AG04450 (cell line): ENCODE measurements at regions not wholly inside any gene's neighbourhood (a gene's known extent, or its start where the extent isn't known, plus 50 kb on each side); places are given as distances from the start of the nearest gene placed in this dataset.
"Not testable (repeated sequence)": the region's sequence is repeated elsewhere in the genome, so short reads cannot be mapped to it uniquely, and the experiment has no call there.

Source experiments
- CTCF ChIA-PET: fragments of 300-600, 350-600 bp; formaldehyde crosslinking; extraction: SDS; loops from one replicate; lab custom pipeline; 2022; ENCODE audit warnings: antibody characterized with exemption, inconsistent platforms; lab: Charles Lee
- POLR2A ChIA-PET: fragments of 350-600 bp; formaldehyde crosslinking; extraction: SDS; loops from one replicate; lab custom pipeline; 2021; ENCODE audit warnings: antibody characterized with exemption, inconsistent platforms; lab: Yijun Ruan, JAX
- DNase-seq: peaks from one replicate; pipeline ENCODE4 v3.0.0-alpha.2; 2011; ENCODE audit warnings: low read depth, low spot score
- H3K27ac ChIP-seq: one replicate; pipeline ENCODE4 v1.5.1; 2012; ENCODE audit warnings: low read depth, low read length, control low read depth
- H3K27me3 ChIP-seq: one replicate; pipeline ENCODE4 v1.6.0; 2012; ENCODE audit warnings: low read length; ENCODE audit not compliant: control insufficient read depth, insufficient read depth
- H3K4me3 ChIP-seq: 2 replicates; pipeline ENCODE4 v1.5.1; 2011; ENCODE audit warnings: mild to moderate bottlenecking, low read depth, low read length, control low read depth
- H3K9me3 ChIP-seq: 2 replicates; pipeline ENCODE4 v1.5.1; 2012; ENCODE audit warnings: low read length; ENCODE audit not compliant: control insufficient read depth, insufficient read depth
- TF ChIP-seq, protein P1 (sequence below): IDR thresholded peaks from 2 replicates; pipeline ENCODE4 v1.5.1; 2011; ENCODE audit warnings: low read depth, low read length, control low read depth, inconsistent platforms

DNA sequence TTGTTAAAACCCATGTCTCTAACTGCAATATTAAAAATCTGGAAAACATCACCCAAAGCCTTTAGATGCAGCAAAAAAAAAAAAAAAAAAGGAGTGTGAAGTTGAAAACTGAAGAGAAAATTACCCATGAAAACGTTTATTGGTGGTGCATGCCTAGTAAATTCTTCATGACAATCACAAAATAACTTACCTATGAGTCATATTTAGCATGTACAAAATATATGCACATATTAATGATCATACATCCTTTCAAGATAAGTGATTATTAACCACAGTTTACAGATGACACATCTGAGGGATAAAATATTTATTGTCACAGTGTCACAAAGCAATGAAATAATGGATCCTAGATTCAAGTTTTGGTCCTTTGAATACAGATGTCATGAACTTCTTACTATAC, 505.2 kb upstream of the NR5A2 start:
- Histone ChIP-seq H3K4me3 (no peak overlapping the region), H3K27ac (no peak overlapping the region), H3K27me3 (no peaks in the 10 kb centered on the region), H3K9me3 (no peaks in the 10 kb centered on the region)
- DNase-seq: no peak
- TF ChIP-seq, protein P1, sequence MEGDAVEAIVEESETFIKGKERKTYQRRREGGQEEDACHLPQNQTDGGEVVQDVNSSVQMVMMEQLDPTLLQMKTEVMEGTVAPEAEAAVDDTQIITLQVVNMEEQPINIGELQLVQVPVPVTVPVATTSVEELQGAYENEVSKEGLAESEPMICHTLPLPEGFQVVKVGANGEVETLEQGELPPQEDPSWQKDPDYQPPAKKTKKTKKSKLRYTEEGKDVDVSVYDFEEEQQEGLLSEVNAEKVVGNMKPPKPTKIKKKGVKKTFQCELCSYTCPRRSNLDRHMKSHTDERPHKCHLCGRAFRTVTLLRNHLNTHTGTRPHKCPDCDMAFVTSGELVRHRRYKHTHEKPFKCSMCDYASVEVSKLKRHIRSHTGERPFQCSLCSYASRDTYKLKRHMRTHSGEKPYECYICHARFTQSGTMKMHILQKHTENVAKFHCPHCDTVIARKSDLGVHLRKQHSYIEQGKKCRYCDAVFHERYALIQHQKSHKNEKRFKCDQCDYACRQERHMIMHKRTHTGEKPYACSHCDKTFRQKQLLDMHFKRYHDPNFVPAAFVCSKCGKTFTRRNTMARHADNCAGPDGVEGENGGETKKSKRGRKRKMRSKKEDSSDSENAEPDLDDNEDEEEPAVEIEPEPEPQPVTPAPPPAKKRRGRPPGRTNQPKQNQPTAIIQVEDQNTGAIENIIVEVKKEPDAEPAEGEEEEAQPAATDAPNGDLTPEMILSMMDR: no peak
- ChIA-PET POLR2A (no interaction called here), CTCF (no interaction called here)

DNA sequence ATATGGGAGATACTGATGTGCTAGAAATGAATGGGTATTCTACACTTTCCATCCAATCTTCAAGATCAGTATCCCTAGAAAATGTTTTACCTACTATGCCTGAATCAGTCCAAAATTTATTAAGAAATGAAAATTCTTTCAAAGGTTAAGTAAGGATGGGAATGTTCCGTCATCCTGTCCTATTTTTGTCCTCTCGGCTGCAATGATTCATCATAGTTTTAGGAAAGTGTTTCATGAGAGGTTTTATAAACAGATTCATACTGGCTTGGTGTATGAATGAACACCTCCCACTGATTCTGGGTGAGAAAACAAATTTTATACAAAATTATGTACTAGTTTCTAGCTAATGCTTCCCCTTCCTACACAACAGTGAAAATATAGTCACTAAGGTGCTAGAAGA, 504.6 kb upstream of the NR5A2 start:
- no peak overlapping the region for H3K4me3 ChIP-seq
- TF ChIP-seq, protein P1: no peak
- H3K27me3 ChIP-seq: no peaks in the 10 kb centered on the region
- CTCF ChIA-PET: no interaction called here
- H3K9me3 ChIP-seq: no peaks in the 10 kb centered on the region
- no peak overlapping the region for H3K27ac ChIP-seq
- POLR2A ChIA-PET: no interaction called here
- DNase-seq: no peak

DNA sequence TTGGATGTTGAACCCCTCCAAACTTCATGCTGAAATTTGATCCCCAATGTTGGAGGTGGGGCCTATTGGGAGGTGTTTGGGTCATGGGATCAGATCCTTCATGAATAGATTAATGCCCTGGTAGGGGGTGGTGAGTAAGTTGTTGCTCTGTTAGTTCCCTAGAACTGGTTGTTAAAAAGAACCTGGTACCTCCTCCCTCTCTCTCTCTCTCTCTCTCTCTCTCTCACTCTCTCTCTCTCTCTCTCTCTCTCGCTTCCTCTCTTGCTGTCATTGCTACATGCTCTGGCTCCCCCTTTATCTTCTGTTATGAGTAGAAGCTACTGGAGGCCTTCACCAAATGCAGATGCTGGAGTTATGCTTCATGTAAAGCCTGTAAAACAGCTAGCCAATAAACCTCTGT, 498.2 kb upstream of the NR5A2 start:
- POLR2A ChIA-PET: interaction anchor here (0.7 kb wide), 1 partner anchor 720 kb away, joined by 11 read pairs; no protein-coding TSS in a partner anchor
- no peak overlapping the region for H3K27ac ChIP-seq
- H3K27me3 ChIP-seq: no peaks in the 10 kb centered on the region
- no peak for DNase-seq
- no peak overlapping the region for H3K4me3 ChIP-seq
- peaks cover 3% of the 10 kb centered on the region; the same call in 1 of the 2 replicates for H3K9me3 ChIP-seq
- CTCF ChIA-PET: interaction anchor here (0.9 kb wide), 1 partner anchor 20 kb away, joined by 3 read pairs; no protein-coding TSS in a partner anchor
- TF ChIP-seq, protein P1: no peak

DNA sequence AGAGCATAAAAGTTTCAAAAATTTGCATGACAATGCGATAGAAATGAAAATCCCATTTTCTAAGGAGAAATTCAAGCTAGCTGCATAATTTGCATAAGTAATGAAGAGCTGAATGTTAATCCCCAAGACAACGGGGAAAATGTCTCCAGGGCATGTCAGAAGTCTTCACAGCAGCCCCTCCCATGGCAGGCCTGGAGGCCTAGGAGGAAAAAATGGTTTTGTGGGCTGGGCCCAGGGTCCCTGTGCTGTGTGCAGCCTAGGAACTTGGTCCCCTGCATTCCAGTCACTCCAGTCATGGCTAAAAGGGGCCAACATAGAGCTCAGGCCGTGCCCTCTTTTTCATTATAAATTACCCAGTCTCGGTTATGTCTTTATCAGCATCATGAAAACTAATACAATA, 494.1 kb upstream of the NR5A2 start:
- peaks cover 12% of the 10 kb centered on the region for H3K9me3 ChIP-seq
- POLR2A ChIA-PET, DNase-seq, H3K27ac ChIP-seq, CTCF ChIA-PET, H3K27me3 ChIP-seq, H3K4me3 ChIP-seq: not testable (repeated sequence)

DNA sequence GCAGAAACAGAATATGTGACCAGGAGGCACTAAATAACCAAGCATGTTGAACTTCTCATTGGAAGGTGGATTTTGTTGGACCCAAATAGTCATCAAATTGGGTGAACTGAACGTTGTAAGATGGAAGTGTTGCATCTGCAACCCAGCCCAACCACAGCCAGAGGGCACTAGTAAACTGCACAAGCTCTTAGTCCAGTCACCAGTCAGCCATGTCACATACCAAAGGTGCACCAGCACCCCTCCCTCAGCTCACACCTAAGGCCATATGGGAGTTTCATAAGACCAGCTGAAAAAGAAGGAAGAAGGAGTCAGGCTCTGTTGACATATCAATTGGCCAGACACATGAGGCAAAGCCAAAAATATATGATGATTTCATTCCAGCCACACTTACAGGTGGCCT, 481.7 kb upstream of the NR5A2 start:
- H3K4me3 ChIP-seq: no peak overlapping the region
- no peak overlapping the region for H3K27ac ChIP-seq
- TF ChIP-seq, protein P1: 0 out of 2 replicates have a peak, but pooled peaks have one; percentile 19
- CTCF ChIA-PET: interaction anchor here (0.6 to 2.1 kb wide), 2 partner anchors 566 to 790 kb away, joined by 3 to 6 read pairs; no protein-coding TSS in a partner anchor
- DNase-seq: no peak
- no peaks in the 10 kb centered on the region for H3K9me3 ChIP-seq
- POLR2A ChIA-PET: no interaction called here
- no peaks in the 10 kb centered on the region for H3K27me3 ChIP-seq
